SK-N-SH treated with all-trans-retinoic acid at 6 μM for 48 hours (cell line): ENCODE measurements at regions not wholly inside any gene's neighbourhood (a gene's known extent, or its start where the extent isn't known, plus 50 kb on each side); places are given as distances from the start of the nearest gene placed in this dataset.

ENCODE experiments used
- ESRRG ChIP-seq: fragments of 250-450 bp; sonication (Bioruptor Pico); IDR thresholded peaks from 2 replicates; pipeline ENCODE4 v1.6.1; 2021; ENCODE audit warnings: mild to moderate bottlenecking
- OSR1 ChIP-seq: fragments of 250-450 bp; sonication (Bioruptor Pico); IDR thresholded peaks from 2 replicates; pipeline ENCODE4 v1.8.0; 2022; ENCODE audit warnings: moderate library complexity, mild to moderate bottlenecking, inconsistent platforms
- PPARA ChIP-seq: fragments of 250-450 bp; sonication (Bioruptor Pico); IDR thresholded peaks from 2 replicates; pipeline ENCODE4 v1.5.0; 2020; ENCODE audit warnings: mild to moderate bottlenecking, borderline replicate concordance
- ZFP3 ChIP-seq: fragments of 250-450 bp; sonication (Bioruptor Pico); IDR thresholded peaks from 2 replicates; pipeline ENCODE4 v1.5.0; 2020; ENCODE audit warnings: mild to moderate bottlenecking, moderate library complexity
- ZFP30 ChIP-seq: fragments of 450-650 bp; formaldehyde crosslinking; IDR thresholded peaks from 2 replicates; pipeline ENCODE4 v1.5.0; 2022; ENCODE audit warnings: mild to moderate bottlenecking, moderate library complexity
- ZNF70 ChIP-seq: fragments of 450-650 bp; formaldehyde crosslinking; IDR thresholded peaks from 2 replicates; pipeline ENCODE4 v1.5.0; 2020; ENCODE audit warnings: mild to moderate bottlenecking, moderate library complexity

DNA sequence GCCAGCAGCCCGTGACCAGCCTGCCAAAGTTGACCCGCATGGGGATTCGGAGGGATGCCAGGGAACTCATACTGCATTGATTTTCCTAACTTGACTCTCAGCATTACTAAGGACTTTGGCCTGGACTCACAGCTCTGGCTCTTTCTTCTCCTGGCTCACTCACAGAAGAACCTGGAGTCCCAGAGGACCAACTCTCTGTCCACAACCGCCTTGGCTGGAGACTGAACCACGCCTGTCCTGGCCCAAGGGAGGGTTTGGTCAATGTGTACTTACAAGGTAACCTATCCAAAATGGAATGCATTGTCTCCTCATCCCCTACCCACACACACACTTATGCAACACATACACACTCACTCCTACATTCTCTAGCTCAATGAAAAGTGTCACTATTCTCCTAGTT, 135.6 kb upstream of the KLHL29 start:
- no peak for TF ChIP-seq ZFP3 (CRISPR knock-in tag)
- TF ChIP-seq PPARA, result no peak
- TF ChIP-seq OSR1 (CRISPR knock-in tag), result no peak
- TF ChIP-seq ZFP30, result no peak
- no peak for TF ChIP-seq ZNF70 (CRISPR knock-in tag)
- TF ChIP-seq ESRRG (CRISPR knock-in tag), result no peak
